ENCODE measurements at regions not wholly inside any gene's neighbourhood (a gene's known extent, or its start where the extent isn't known, plus 50 kb on each side); places are given as distances from the start of the nearest gene placed in this dataset.
"Not testable (repeated sequence)": the region's sequence is repeated elsewhere in the genome, so short reads cannot be mapped to it uniquely, and the experiment has no call there.

- DNase-seq (ENCODE audit: low spot score): peak; percentile 4
These were observed 57.1 kb upstream of the KIF2B start for GRCh38 chr17:53765609-53766008.

GRCh38 chr17:53765129-53765528 is 57.6 kb upstream of the KIF2B start:
- no peak for DNase-seq (ENCODE audit: low spot score)

DNA sequence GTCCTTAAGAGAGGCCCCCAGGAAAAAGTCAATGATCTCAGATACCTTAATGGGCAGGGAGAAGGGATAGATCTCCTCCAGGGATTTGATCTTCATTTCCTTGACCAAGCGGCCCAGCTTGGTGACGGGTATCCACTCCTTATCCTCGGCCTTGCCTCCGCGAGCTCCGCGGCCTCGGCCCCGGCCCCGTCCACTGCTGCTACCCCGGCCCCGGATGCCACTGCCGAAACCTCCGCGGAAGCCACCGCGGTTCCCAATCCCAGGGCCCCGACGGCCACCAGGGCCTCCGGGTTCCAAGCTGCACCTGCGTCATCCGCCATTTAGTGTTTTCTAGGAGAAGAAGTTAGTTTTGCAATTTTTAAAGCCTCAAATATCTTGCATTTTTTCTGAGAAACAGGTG is 65.2 kb upstream of the KIF2B start:
- DNase-seq (ENCODE audit: low spot score): no peak

DNA sequence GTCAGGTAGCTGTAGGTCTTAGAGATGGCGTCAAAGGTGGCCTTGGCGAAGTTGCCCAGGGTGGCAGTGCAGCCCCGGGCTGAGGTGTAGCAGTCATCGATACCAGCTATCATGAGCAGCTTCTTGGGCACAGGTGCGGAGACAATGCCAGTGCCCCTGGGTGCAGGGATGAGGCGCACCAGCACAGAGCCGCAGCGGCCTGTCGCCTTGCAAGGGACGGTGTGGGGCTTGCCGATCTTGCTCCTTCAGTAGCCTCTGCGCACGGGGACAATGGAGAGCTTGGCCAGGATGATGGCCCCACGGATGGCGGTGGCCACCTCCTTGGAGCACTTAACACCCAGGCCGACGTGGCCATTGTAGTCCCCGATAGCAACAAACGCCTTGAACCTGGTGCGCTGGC is 65.6 kb upstream of the KIF2B start:
- not testable (repeated sequence) for DNase-seq (ENCODE audit: low spot score)

GRCh38 chr17:53749178-53749577 is 73.5 kb upstream of the KIF2B start:
- DNase-seq (ENCODE audit: low spot score): peak; percentile 2

DNA sequence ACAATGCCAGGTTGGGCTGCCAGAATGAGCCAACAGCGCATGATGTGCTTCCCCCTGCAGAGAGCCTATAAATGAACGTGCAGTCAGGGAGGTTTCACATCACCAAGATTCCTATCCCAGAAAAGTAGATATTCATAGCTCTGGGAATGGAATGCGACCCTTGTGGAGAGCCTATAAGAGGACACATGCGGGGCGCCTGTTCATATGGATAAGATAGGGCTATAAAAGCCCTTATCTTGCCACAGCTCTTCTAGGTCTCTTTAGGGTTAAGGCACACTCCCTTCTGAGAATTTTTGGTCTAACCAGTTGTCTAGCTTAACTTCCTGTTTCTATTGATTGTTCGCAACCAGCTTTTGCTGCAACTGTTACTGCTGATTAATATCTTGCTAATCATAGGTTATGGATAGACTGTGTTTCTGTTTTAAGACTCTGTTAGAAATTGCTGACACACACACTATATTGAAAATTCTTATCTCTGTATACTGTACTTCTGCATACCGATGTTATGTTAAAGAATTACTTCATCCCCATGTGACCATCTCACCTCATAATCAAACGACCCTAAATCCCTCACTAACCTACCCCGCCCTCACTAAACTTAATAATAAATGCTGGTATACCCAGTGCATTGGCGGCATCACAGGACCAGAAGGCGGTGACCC is 74.4 kb upstream of the KIF2B start:
- not testable (repeated sequence) for DNase-seq (ENCODE audit: low spot score)

- DNase-seq (ENCODE audit: low spot score): no peak
These were observed 82.4 kb upstream of the KIF2B start for GRCh38 chr17:53740312-53740711.

DNA sequence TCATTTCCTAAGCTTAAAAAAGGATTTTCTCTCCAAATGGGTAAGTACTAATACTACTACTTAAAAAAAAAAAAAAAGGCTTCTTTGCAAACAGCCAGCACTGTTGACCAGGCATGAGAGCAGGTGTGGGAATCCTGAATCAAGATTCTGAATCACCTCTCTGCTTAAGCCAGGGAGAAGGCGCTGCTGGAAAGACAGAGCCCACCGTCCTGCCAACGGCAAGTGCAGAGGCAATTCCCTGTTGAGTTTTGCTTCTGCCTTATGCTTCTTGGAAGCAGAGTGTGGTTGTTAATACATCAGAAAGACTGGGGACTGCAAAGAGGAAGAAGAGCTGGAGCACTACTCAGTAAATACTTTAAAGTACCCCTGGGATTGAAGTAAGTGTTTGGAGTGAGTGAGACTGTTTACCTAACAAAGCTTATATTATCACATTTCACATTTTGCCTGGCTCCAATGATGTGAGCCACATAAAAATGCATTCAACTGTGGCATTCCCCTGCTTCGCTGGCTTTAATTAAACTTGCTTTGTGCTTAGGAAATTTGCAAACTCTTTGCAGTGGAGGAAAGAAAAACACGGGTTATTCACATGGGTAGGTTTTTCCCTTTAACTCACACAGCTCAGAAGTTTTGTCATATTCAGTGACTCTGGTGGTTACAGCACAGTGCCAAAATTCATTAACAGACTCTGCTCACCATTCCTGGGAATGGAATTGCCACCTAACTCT is 86.0 kb upstream of the KIF2B start:
- DNase-seq (ENCODE audit: low spot score): no peak

DNA sequence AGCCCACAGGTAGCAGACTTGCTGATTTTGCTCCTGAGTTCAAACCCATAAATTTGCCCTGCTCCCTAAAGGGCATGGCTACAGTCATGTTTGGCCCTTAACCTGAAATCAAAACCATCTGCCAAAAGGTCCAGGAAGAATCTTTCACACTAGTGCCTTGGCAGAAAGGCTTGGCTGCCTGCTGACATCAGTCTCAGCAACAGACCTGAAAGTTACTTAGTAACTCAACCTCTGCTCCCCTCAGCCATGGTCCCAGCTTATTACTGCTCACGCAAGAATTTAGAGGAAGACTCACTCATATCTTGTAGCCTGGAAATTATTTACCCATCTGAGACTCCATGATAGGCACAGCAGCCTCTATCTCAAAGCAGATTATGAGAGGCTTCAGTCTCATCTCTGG is 98.0 kb upstream of the KIF2B start:
- DNase-seq (ENCODE audit: low spot score): no peak

DNA sequence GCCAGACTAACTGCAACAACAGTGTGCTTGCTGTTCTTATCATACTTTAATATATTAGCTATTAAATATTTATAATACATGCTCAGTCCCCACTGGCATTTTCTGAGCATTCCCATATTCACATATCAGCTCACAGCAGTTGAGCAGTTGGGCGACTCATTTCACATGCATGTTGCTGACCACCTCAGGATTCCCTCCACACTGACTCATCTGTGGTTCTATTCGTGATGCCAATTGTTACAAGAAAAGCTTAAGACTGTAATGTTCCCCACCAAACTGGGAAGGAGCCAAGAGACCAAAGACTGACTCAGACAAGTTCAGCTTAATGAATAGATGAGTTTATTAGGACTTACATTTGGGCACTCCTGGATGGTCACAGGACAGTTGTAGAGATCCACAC is 100.3 kb upstream of the KIF2B start:
- peak; percentile 75 for DNase-seq (ENCODE audit: low spot score)

DNA sequence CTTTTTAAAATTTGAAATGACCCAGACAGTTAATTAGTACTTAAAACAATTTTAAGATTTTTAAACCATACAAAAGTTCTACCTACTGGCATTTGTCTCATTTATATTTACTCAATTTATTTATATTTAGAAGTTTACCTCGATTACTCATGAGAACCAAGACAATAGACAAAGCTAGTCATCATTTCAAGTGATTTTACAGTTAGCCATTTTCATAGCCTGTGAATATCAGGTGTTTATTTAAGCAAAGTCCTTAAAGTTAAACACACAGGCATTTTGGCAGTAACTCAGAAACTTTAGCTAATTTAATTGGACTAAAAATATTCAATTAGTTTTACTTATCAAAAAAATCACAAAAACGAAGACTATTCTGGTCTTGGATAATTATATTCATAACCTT is 101.6 kb upstream of the KIF2B start:
- no peak for DNase-seq (ENCODE audit: low spot score)

GRCh38 chr17:53719229-53719628 is 103.5 kb upstream of the KIF2B start:
- DNase-seq (ENCODE audit: low spot score): no peak

DNA sequence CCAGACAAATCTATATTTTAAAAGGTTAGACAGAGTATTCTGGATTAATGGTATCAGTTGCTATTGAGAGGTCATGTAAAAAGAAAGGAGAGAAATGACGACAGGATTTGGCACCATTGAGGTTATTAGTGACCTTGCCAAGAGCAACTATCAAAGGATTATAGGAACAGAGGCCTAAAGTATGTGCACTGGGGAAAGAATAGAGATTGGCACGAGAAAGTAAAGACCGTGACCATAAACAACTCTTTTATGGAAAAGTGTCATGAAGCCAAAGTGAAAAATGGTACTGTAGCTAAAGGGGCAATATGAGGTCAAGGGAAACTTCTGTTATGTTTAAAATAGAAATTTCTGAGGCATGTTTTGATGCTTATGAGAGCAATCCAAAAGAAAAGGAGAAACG is 115.2 kb upstream of the KIF2B start:
- DNase-seq (ENCODE audit: low spot score): no peak

DNA sequence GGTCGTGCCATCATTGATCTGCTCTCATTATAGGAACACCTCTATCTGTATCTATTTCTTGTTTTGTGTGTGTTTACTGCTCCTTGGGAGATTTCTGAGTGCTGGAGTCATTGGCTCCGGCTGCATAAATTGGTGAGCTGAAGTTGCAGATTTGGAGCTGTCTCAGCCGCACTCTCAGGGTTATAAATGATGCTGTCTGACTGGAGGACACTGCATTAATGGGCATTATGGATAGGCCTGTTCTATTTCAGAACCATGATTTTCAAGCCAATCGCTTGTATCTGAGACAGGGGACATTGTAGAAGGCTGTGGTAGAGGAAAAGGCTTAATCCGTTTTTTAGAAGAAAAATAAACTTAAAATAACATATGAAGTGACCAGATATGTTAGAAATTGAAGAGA is 126.4 kb upstream of the KIF2B start:
- DNase-seq (ENCODE audit: low spot score): no peak

GRCh38 chr17:53687324-53687723 is 135.4 kb upstream of the KIF2B start:
- DNase-seq (ENCODE audit: low spot score): no peak

GRCh38 chr17:53680745-53681144 is 142.0 kb upstream of the KIF2B start:
- DNase-seq (ENCODE audit: low spot score): no peak

DNA sequence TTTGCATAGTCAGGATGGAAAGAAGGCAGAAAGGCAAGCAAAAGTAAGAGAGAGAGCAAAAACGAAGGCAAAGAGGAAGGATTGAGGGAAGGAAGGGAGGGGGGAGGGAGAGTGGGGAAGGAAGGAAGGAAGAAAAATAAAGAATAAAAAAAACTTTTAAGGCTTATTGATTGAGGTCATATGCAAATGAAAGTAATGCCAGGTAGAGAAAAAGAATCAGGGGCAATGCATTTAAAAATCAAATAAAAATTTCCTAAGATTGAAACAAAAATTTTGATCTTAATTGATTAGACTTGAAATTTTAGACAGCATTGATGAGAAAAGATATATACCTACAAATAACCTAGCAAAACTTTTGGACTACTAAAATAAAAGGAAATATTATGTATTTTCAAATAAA is 153.9 kb upstream of the KIF2B start:
- DNase-seq (ENCODE audit: low spot score): no peak

GRCh38 chr17:53662608-53663007 is 160.1 kb upstream of the KIF2B start:
- no peak for DNase-seq (ENCODE audit: low spot score)

DNA sequence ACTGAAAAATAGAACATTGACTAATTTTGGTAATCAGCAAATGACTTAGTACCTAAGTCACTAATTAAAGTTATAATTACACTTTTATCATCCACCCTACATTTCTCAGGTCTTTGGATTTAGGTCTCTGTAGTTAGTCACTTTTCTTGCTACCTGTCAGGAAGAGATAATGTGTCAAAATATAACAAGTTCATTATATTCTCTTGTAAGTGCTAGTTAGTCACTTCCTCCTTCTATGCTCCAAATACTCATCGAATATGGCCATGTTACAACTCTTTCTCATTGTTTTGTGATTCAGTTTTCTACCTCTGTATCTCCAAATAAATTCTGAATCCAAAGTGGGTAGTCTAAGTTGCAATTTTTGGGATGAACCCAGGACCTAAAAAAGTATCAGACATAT is 163.5 kb upstream of the KIF2B start:
- DNase-seq (ENCODE audit: low spot score): no peak

DNA sequence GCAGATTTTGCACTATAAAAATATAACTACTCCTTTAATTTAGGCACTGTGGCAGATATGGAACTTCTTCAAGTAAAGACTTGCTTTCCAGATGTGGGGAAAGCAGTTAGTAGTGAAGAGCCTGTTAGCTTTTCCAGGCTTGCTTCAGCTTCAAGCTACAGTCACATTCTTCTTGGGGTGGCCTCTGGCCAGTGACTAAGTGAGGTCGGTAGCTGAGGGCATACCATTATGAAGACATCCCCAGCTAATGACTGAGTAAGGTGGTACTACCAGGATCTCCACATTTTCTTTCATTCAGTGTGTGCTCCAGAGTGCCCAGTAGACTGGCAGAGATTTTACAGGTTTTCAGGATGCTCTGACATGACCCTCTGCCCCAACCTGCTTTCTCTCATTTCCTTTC is 167.1 kb upstream of the KIF2B start:
- DNase-seq (ENCODE audit: low spot score): no peak

- peak; percentile 38 for DNase-seq (ENCODE audit: low spot score)
These were observed 173.5 kb upstream of the KIF2B start for GRCh38 chr17:53649201-53649600.

- DNase-seq (ENCODE audit: low spot score): no peak
These were observed 175.9 kb upstream of the KIF2B start for GRCh38 chr17:53646835-53647234.

DNA sequence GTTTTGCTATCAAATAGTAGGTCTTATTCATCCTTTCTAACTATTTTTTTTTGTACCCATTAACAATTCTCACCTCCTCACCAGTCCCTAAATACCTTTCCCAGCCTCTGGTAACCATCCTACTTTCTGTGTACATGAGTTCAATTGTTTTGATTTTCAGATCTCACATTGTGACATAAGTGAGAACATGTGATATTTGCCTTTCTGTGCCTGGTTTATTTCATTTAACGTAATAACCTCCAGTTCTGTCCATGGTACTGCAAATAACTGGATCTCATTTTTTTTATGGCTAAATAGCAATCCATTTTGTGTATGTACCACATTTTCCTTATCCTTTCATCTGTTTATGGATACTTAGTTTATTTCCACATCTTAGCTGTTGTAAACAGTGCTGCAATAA is 181.9 kb upstream of the KIF2B start:
- no peak for DNase-seq (ENCODE audit: low spot score)

DNA sequence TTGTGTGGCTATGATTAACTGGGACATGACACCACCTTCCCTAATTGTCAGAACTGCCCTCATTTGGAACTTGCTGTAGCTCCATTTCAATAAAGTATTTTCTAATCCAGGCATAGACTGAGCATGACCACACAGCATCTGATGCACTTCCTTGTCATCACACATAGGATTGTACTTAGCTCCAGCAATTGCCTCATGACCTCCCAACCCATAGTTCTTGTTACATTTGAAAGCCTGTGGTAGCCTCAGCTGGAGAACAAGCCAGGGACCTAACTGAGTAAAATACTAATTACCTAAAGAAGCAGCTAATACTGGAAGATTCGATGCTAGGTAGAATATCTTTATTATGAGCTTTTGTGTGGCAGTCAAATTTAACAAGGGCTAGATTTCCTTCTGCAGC is 187.3 kb upstream of the KIF2B start:
- DNase-seq (ENCODE audit: low spot score): no peak
